SK-N-MC (cell line): ENCODE measurements at regions not wholly inside any gene's neighbourhood (a gene's known extent, or its start where the extent isn't known, plus 50 kb on each side); places are given as distances from the start of the nearest gene placed in this dataset.

Source experiments
- DNase-seq: peaks from one replicate; pipeline ENCODE4 v3.0.0-alpha.2; 2011; ENCODE audit warnings: low read depth, low spot score
- H3K27ac ChIP-seq: fragments of 200-600 bp; sonication (generic); 2 replicates; pipeline ENCODE4 v1.5.1; 2016; ENCODE audit warnings: mixed run types
- H3K36me3 ChIP-seq: fragments of 200-600 bp; sonication (generic); 2 replicates; pipeline ENCODE4 v1.6.1; 2017; ENCODE audit warnings: antibody characterized with exemption, low read length, mixed read lengths; ENCODE audit not compliant: insufficient read depth
- H3K4me3 ChIP-seq: fragments of 200-600 bp; sonication (generic); 2 replicates; pipeline ENCODE4 v1.5.1; 2016
- H3K9ac ChIP-seq: fragments of 200-600 bp; sonication (generic); 2 replicates; pipeline ENCODE4 v1.8.0; 2017; ENCODE audit warnings: mixed run types, mixed read lengths; ENCODE audit not compliant: insufficient read length
- H3K9me3 ChIP-seq: fragments of 200-600 bp; sonication (generic); 2 replicates; pipeline ENCODE4 v1.6.1; 2017; ENCODE audit warnings: low read depth, mild to moderate bottlenecking, antibody characterized with exemption, low read length, moderate library complexity, mixed read lengths
- EZH2 ChIP-seq: fragments of 200-600 bp; sonication (generic); IDR thresholded peaks from one replicate; pipeline ENCODE4 v1.6.1; 2017; ENCODE audit warnings: antibody characterized with exemption
- FOXP2 ChIP-seq: optimal IDR thresholded peaks from 2 replicates; pipeline ENCODE3; 2011; ENCODE audit warnings: mild to moderate bottlenecking, moderate library complexity; ENCODE audit not compliant: insufficient read depth; ENCODE audit errors: extremely low read length, control extremely low read depth
- POLR2AphosphoS5 ChIP-seq: IDR thresholded peaks from 2 replicates; pipeline ENCODE4 v1.6.1; 2012; ENCODE audit warnings: mild to moderate bottlenecking, low read depth, low read length, borderline replicate concordance

DNA sequence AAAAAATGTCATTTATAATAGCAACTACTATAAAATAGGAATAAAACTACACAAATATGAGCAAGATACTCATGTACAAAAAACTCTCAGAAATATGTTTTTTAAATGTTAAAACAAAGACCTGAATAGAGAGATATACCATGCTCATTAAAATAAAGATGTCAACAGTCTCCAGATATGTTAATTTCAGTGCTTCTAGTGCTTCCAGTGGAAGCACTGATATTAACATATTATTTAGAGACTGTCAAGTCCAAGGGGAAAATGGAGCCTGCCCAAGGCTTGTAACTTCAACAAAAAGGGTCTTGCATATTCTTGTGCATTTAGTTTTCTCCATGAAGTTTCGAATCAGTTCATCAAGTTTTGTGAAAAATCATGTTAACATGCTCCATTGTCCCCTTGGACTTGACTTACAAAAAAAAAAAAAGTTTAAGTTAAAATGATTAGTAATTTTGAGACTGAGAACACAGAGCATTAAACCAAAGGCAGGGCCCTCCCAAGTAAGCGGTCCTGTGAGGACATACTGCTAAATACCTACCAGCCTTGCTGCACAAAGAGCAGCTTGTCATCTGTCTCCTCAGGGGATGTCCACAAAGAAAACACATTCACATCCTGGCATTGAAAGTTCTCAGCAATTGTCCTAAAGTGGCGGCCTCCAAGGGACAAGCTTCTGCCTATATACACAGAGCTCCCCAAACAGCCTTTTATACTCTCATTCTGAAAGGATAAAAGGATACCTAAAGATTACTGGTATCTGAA lies 501.9 kb upstream of the CHAC2 start:
- H3K4me3 ChIP-seq: no peak overlapping the region
- no peak overlapping the region for H3K27ac ChIP-seq
- DNase-seq: no peak
- H3K36me3 ChIP-seq: no peaks in the 10 kb centered on the region
- no peak overlapping the region for H3K9ac ChIP-seq
- no peaks in the 10 kb centered on the region for H3K9me3 ChIP-seq
- TF ChIP-seq POLR2AphosphoS5 (no peak), EZH2 (no peak), FOXP2 (no peak)

GRCh38 chr2:53260568-53260967 lies 507.0 kb upstream of the CHAC2 start:
- Histone ChIP-seq H3K4me3 (no peak overlapping the region), H3K9me3 (no peaks in the 10 kb centered on the region), H3K27ac (no peak overlapping the region), H3K9ac (no peak overlapping the region), H3K36me3 (no peaks in the 10 kb centered on the region)
- no peak for DNase-seq
- TF ChIP-seq FOXP2 (no peak), EZH2 (no peak)

DNA sequence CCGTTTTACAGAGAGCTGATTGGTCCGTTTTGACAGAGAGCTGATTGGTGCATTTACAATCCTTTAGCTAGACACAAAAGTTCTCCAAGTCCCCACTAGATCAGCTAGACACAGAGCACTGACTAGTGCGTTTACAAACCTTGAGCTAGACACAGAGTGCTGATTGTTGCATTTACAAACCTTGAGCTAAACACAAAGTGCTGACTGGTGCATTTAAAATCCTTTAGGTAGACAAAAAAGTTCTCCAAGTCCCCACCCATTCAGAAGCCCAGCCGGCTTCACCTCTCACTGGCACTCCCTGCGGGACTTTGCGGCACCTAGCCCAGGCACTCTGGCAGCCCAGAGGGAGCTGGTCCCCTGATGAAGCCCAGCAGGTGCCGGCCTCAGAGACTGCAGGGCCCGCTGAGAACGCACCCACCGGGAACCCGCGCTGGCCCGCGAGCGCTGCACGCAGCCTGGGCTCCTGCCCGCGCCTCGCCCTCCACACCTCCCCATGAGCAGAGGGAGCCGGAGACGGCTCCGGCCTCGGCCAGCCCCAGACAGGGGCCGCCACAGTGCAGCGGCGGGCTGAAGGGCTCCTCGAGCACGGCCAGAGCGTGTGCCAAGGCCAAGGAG lies 508.1 kb upstream of the CHAC2 start:
- no peak overlapping the region for H3K4me3 ChIP-seq
- H3K36me3 ChIP-seq: no peaks in the 10 kb centered on the region
- no peak for DNase-seq
- no peak for TF ChIP-seq FOXP2
- no peaks in the 10 kb centered on the region for H3K9me3 ChIP-seq
- H3K27ac ChIP-seq: no peak overlapping the region
- H3K9ac ChIP-seq: no peak overlapping the region

GRCh38 chr2:53257287-53257686 lies 510.3 kb upstream of the CHAC2 start:
- Histone ChIP-seq H3K9me3 (no peaks in the 10 kb centered on the region), H3K36me3 (no peaks in the 10 kb centered on the region), H3K27ac (no peak overlapping the region), H3K4me3 (no peak overlapping the region), H3K9ac (no peak overlapping the region)
- no peak for DNase-seq
- no peak for TF ChIP-seq POLR2AphosphoS5
- TF ChIP-seq EZH2: no peak
- TF ChIP-seq FOXP2: no peak

GRCh38 chr2:53253244-53253643 lies 514.4 kb upstream of the CHAC2 start:
- no peaks in the 10 kb centered on the region for H3K36me3 ChIP-seq
- TF ChIP-seq FOXP2 (no peak), EZH2 (no peak), POLR2AphosphoS5 (no peak)
- H3K9ac ChIP-seq: no peak overlapping the region
- no peak overlapping the region for H3K4me3 ChIP-seq
- H3K9me3 ChIP-seq: no peaks in the 10 kb centered on the region
- no peak for DNase-seq
- H3K27ac ChIP-seq: no peak overlapping the region

DNA sequence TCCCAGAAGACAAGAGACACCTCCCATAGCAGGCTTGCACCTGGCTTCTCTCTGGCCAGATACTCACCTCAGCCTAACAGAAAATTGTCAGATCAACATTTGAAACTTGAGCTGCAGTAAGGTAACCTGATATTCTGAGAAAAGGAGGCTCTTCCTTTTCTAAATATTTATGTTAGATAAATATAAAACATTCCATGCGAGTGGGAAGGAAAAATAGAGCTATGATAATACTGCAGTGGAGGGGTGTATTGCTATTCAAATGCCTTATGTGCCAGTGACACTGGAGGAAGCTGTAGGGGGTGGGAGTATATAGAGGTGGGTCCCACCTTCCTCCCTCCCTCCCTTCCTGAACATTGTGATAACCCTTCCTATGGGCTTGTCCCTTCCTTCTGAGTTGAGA lies 515.5 kb upstream of the CHAC2 start:
- H3K4me3 ChIP-seq: no peak overlapping the region
- no peak overlapping the region for H3K27ac ChIP-seq
- no peaks in the 10 kb centered on the region for H3K9me3 ChIP-seq
- H3K9ac ChIP-seq: no peak overlapping the region
- no peaks in the 10 kb centered on the region for H3K36me3 ChIP-seq
- no peak for DNase-seq
- TF ChIP-seq EZH2 (no peak), FOXP2 (no peak), POLR2AphosphoS5 (no peak)

- H3K9me3 ChIP-seq: no peaks in the 10 kb centered on the region
- TF ChIP-seq POLR2AphosphoS5 (no peak), FOXP2 (no peak), EZH2 (no peak)
- H3K4me3 ChIP-seq: no peak overlapping the region
- H3K36me3 ChIP-seq: no peaks in the 10 kb centered on the region
- no peak overlapping the region for H3K9ac ChIP-seq
- H3K27ac ChIP-seq: no peak overlapping the region
- DNase-seq: no peak
Observed at GRCh38 chr2:53247956-53248735, 519.5 kb upstream of the CHAC2 start.

DNA sequence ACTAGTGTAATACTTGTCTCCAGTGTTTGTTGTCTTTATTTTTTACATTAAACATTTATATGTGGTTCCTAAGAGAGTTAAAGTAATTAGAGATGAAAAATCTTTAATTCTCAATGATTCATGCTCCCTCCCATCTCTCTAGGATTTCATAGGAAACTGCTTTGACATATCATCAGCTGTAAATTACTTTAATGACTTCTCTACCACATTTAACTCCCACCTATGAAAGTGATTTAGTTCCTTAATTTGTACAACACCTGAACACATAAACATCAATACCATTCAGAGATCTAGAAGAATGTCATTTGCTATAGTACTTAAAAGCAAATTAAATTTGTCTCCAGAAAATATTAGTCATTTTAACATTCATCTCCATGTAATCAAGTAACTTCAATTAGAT lies 524.2 kb upstream of the CHAC2 start:
- H3K36me3 ChIP-seq: no peaks in the 10 kb centered on the region
- TF ChIP-seq FOXP2 (no peak), EZH2 (no peak), POLR2AphosphoS5 (no peak)
- H3K9ac ChIP-seq: no peak overlapping the region
- H3K4me3 ChIP-seq: no peak overlapping the region
- no peak overlapping the region for H3K27ac ChIP-seq
- H3K9me3 ChIP-seq: no peaks in the 10 kb centered on the region
- DNase-seq: no peak

GRCh38 chr2:53242090-53242489 lies 525.5 kb upstream of the CHAC2 start:
- H3K9me3 ChIP-seq: no peaks in the 10 kb centered on the region
- TF ChIP-seq EZH2 (no peak), FOXP2 (no peak), POLR2AphosphoS5 (no peak)
- DNase-seq: no peak
- no peak overlapping the region for H3K27ac ChIP-seq
- no peaks in the 10 kb centered on the region for H3K36me3 ChIP-seq
- H3K4me3 ChIP-seq: no peak overlapping the region
- H3K9ac ChIP-seq: no peak overlapping the region
